ENCODE measurements at regions not wholly inside any gene's neighbourhood (a gene's known extent, or its start where the extent isn't known, plus 50 kb on each side); places are given as distances from the start of the nearest gene placed in this dataset.

GRCh38 chr4:93891244-93891643 lies 62.7 kb downstream of the ATOH1 start:
- TF ChIP-seq CTCF (conservative IDR thresholded peaks at IDR 0.05; ENCODE audit: low read depth in 2 of 2) (no peak), EZH2phosphoT487 (IDR thresholded peaks at IDR 0.05; ENCODE audit: unreplicated experiment) (no peak), STAT1 (IDR thresholded peaks at IDR 0.05; ENCODE audit: unreplicated experiment) (no peak), POLR2AphosphoS5 (IDR thresholded peaks at IDR 0.05; ENCODE audit: low read depth) (no peak), CREB1 (CRISPR knock-in tag; IDR thresholded peaks at IDR 0.05; ENCODE audit: low read depth) (no peak), ETS1 (IDR thresholded peaks at IDR 0.05) (no peak)

Data from GM23338 (cell line).